GM23338 (cell line): ENCODE measurements at regions not wholly inside any gene's neighbourhood (a gene's known extent, or its start where the extent isn't known, plus 50 kb on each side); places are given as distances from the start of the nearest gene placed in this dataset.

Source experiments
- ATAC-seq: fragments of 200-7000 bp; cut with Tn5 transposase; 3 replicates; pipeline ENCODE4 v1.9.1; 2020
- DNase-seq: peaks from one replicate; pipeline ENCODE4 v3.0.0-alpha.2; 2015; ENCODE audit warnings: low spot score
- H2AFZ ChIP-seq: fragments of 200-600 bp; sonication (generic); 2 replicates; pipeline ENCODE4 v1.8.0; 2016; ENCODE audit warnings: antibody characterized with exemption, mild to moderate bottlenecking, moderate library complexity
- H3F3A ChIP-seq: fragments of 200-600 bp; sonication (generic); replicated peaks from 2 replicates; pipeline ENCODE4 v1.8.0; 2017; ENCODE audit warnings: antibody characterized with exemption, mixed run types, low read depth
- H3K27ac ChIP-seq: fragments of 200-600 bp; sonication (generic); 2 replicates; pipeline ENCODE4 v1.6.1; 2016; ENCODE audit warnings: low read depth
- H3K27me3 ChIP-seq: fragments of 200-600 bp; sonication (generic); 2 replicates; pipeline ENCODE4 v1.8.0; 2016; ENCODE audit warnings: mild to moderate bottlenecking, mixed run types, moderate library complexity; ENCODE audit not compliant: insufficient read depth
- H3K36me3 ChIP-seq: fragments of 200-600 bp; sonication (generic); 2 replicates; pipeline ENCODE4 v1.8.0; 2016; ENCODE audit warnings: mild to moderate bottlenecking; ENCODE audit not compliant: insufficient read depth
- H3K4me1 ChIP-seq: fragments of 200-600 bp; sonication (generic); 2 replicates; pipeline ENCODE4 v1.8.0; 2016; ENCODE audit warnings: mild to moderate bottlenecking, moderate library complexity; ENCODE audit not compliant: insufficient read depth
- H3K4me2 ChIP-seq: fragments of 200-600 bp; sonication (generic); 2 replicates; pipeline ENCODE4 v1.7.1; 2017; ENCODE audit warnings: mixed run types
- H3K4me3 ChIP-seq: fragments of 200-600 bp; sonication (generic); 2 replicates; pipeline ENCODE4 v1.6.1; 2016; ENCODE audit warnings: mixed run types
- H3K79me2 ChIP-seq: fragments of 200-600 bp; sonication (generic); replicated peaks from 2 replicates; pipeline ENCODE4 v1.8.0; 2017; ENCODE audit warnings: mild to moderate bottlenecking; ENCODE audit not compliant: insufficient read depth
- H3K9me2 ChIP-seq: fragments of 200-600 bp; sonication (generic); 2 replicates; pipeline ENCODE4 v1.8.0; 2017; ENCODE audit not compliant: insufficient read depth
- H4K20me1 ChIP-seq: fragments of 200-600 bp; sonication (generic); replicated peaks from 2 replicates; pipeline ENCODE4 v1.8.0; 2017; ENCODE audit warnings: mild to moderate bottlenecking; ENCODE audit not compliant: insufficient read depth
- H3K27ac Mint-ChIP-seq: 2 replicates; pipeline ENCODE4 v1.8.0; 2020; ENCODE audit warnings: inconsistent platforms, mild to moderate bottlenecking, moderate library complexity, mixed read lengths
- H3K27me3 Mint-ChIP-seq: 3 replicates; pipeline ENCODE4 v1.8.0; 2022; ENCODE audit warnings: low read depth, mild to moderate bottlenecking, moderate library complexity, mixed read lengths, inconsistent platforms; ENCODE audit not compliant: insufficient read depth, poor library complexity
- H3K36me3 Mint-ChIP-seq: 3 replicates; pipeline ENCODE4 v1.8.0; 2021; ENCODE audit warnings: low read depth, mild to moderate bottlenecking, inconsistent platforms, moderate library complexity, mixed read lengths
- H3K4me1 Mint-ChIP-seq: 3 replicates; pipeline ENCODE4 v1.8.0; 2020; ENCODE audit warnings: mild to moderate bottlenecking, inconsistent platforms, mixed read lengths
- H3K4me3 Mint-ChIP-seq: 3 replicates; pipeline ENCODE4 v1.8.0; 2021; ENCODE audit warnings: moderate library complexity, mild to moderate bottlenecking, inconsistent platforms, mixed read lengths
- H3K9me3 Mint-ChIP-seq: 3 replicates; pipeline ENCODE4 v1.8.0; 2020; ENCODE audit warnings: moderate library complexity, mild to moderate bottlenecking, inconsistent platforms, mixed read lengths
- CREB1 ChIP-seq: fragments of 250-450 bp; sonication (Bioruptor Pico); IDR thresholded peaks from 2 replicates; pipeline ENCODE4 v1.5.0; 2020; ENCODE audit warnings: low read depth, mild to moderate bottlenecking, moderate library complexity
- CTCF ChIP-seq, 2 experiments: fragments of 200-600 bp in 1 of 2; sonication (generic) in 1 of 2; conservative IDR thresholded peaks; 2 replicates each; pipeline versions ENCODE4 v1.5.1 to v1.6.1; 2016 to 2017; ENCODE audit warnings: antibody characterized with exemption in 2 of 2, low read depth in 2 of 2, mild to moderate bottlenecking in 2 of 2, moderate library complexity in 1 of 2
- ETS1 ChIP-seq: IDR thresholded peaks from 2 replicates; pipeline ENCODE4 v1.6.1; 2016; ENCODE audit warnings: antibody characterized with exemption
- EZH2 ChIP-seq: fragments of 200-600 bp; sonication (generic); IDR thresholded peaks from one replicate; pipeline ENCODE4 v1.8.0; 2017; ENCODE audit warnings: antibody characterized with exemption, mild to moderate bottlenecking, low read depth; ENCODE audit not compliant: unreplicated experiment
- EZH2phosphoT487 ChIP-seq: fragments of 200-600 bp; sonication (generic); IDR thresholded peaks from one replicate; pipeline ENCODE4 v1.8.1; 2018; ENCODE audit warnings: antibody characterized with exemption; ENCODE audit not compliant: unreplicated experiment
- JUNB ChIP-seq: IDR thresholded peaks from one replicate; pipeline ENCODE4 v1.6.1; 2016; ENCODE audit warnings: antibody characterized with exemption; ENCODE audit not compliant: unreplicated experiment
- NANOG ChIP-seq: IDR thresholded peaks from 2 replicates; pipeline ENCODE4 v1.6.1; 2016; ENCODE audit warnings: antibody characterized with exemption, borderline replicate concordance
- POLR2AphosphoS5 ChIP-seq: IDR thresholded peaks from 2 replicates; pipeline ENCODE4 v1.6.1; 2016; ENCODE audit warnings: antibody characterized with exemption, low read depth
- REST ChIP-seq: IDR thresholded peaks from one replicate; pipeline ENCODE4 v1.6.1; 2018; ENCODE audit warnings: antibody characterized with exemption; ENCODE audit not compliant: unreplicated experiment
- STAT1 ChIP-seq: IDR thresholded peaks from one replicate; pipeline ENCODE4 v1.6.1; 2016; ENCODE audit warnings: antibody characterized with exemption; ENCODE audit not compliant: unreplicated experiment
- ZNF114 ChIP-seq: fragments of 250-450 bp; sonication (Bioruptor Pico); IDR thresholded peaks from 2 replicates; pipeline ENCODE4 v1.5.0; 2020; ENCODE audit warnings: mild to moderate bottlenecking, moderate library complexity
- ZNF331 ChIP-seq: fragments of 250-450 bp; sonication (Bioruptor Pico); IDR thresholded peaks from 2 replicates; pipeline ENCODE4 v1.5.0; 2020; ENCODE audit warnings: low read depth, mild to moderate bottlenecking, moderate library complexity
- ZNF462 ChIP-seq: fragments of 250-450 bp; sonication (Bioruptor Pico); IDR thresholded peaks from 2 replicates; pipeline ENCODE4 v1.5.0; 2020; ENCODE audit warnings: mild to moderate bottlenecking, moderate library complexity

GRCh38 chr11:37699644-37700043, 1101.6 kb upstream of the RAG2 start:
- Histone ChIP-seq H3K27ac (no peak overlapping the region), H2AFZ (no peak overlapping the region), H3K36me3 (peaks cover 11% of the 10 kb centered on the region; the same call in 1 of the 2 replicates), H3K79me2 (no peaks in the 10 kb centered on the region), H3K4me2 (no peak overlapping the region), H4K20me1 (no peaks in the 10 kb centered on the region), H3F3A (no peaks in the 10 kb centered on the region), H3K27me3 (no peaks in the 10 kb centered on the region), H3K4me1 (no peaks in the 10 kb centered on the region), H3K9me2 (no peaks in the 10 kb centered on the region), H3K4me3 (no peak overlapping the region)
- no peak overlapping the region for H3K4me3 Mint-ChIP-seq
- H3K27ac Mint-ChIP-seq = no peak overlapping the region
- H3K4me1 Mint-ChIP-seq = no peaks in the 10 kb centered on the region
- no peak for ATAC-seq
- TF ChIP-seq ETS1 (no peak), CTCF (conservative IDR thresholded peaks at IDR 0.05; ENCODE audit: low read depth in 2 of 2) (no peak), CREB1 (CRISPR knock-in tag) (no peak), ZNF462 (CRISPR knock-in tag) (no peak), ZNF114 (no peak), REST (no peak), JUNB (no peak), ZNF331 (CRISPR knock-in tag) (no peak), NANOG (no peak), POLR2AphosphoS5 (no peak), EZH2 (no peak), EZH2phosphoT487 (no peak), STAT1 (no peak)
- H3K9me3 Mint-ChIP-seq = peaks cover 50% of the 10 kb centered on the region
- peaks cover 3% of the 10 kb centered on the region for H3K27me3 Mint-ChIP-seq
- H3K36me3 Mint-ChIP-seq = peaks cover 22% of the 10 kb centered on the region
- DNase-seq = no peak
